ENCODE measurements at regions not wholly inside any gene's neighbourhood (a gene's known extent, or its start where the extent isn't known, plus 50 kb on each side); places are given as distances from the start of the nearest gene placed in this dataset.

GRCh38 chrX:131725001-131725654 lies 181.3 kb downstream of the OR13H1 start:
- TF ChIP-seq, protein P1, sequence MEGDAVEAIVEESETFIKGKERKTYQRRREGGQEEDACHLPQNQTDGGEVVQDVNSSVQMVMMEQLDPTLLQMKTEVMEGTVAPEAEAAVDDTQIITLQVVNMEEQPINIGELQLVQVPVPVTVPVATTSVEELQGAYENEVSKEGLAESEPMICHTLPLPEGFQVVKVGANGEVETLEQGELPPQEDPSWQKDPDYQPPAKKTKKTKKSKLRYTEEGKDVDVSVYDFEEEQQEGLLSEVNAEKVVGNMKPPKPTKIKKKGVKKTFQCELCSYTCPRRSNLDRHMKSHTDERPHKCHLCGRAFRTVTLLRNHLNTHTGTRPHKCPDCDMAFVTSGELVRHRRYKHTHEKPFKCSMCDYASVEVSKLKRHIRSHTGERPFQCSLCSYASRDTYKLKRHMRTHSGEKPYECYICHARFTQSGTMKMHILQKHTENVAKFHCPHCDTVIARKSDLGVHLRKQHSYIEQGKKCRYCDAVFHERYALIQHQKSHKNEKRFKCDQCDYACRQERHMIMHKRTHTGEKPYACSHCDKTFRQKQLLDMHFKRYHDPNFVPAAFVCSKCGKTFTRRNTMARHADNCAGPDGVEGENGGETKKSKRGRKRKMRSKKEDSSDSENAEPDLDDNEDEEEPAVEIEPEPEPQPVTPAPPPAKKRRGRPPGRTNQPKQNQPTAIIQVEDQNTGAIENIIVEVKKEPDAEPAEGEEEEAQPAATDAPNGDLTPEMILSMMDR (IDR thresholded peaks at IDR 0.05), result no peak
- TF ChIP-seq POLR2A (IDR thresholded peaks at IDR 0.05), result no peak
